ENCODE measurements at regions not wholly inside any gene's neighbourhood (a gene's known extent, or its start where the extent isn't known, plus 50 kb on each side); places are given as distances from the start of the nearest gene placed in this dataset.

GRCh38 chr6:6711832-6712448 is 123.4 kb downstream of the LY86 start:
- TF ChIP-seq CTCF (conservative IDR thresholded peaks at IDR 0.05; ENCODE audit: low read depth in 2 of 2) (no peak), EZH2phosphoT487 (IDR thresholded peaks at IDR 0.05; ENCODE audit: unreplicated experiment) (no peak), EZH2 (IDR thresholded peaks at IDR 0.05; ENCODE audit: low read depth, unreplicated experiment) (no peak), ZNF114 (CRISPR knock-in tag; IDR thresholded peaks at IDR 0.05) (no peak), ZNF331 (CRISPR knock-in tag; IDR thresholded peaks at IDR 0.05; ENCODE audit: low read depth) (no peak), POLR2AphosphoS5 (IDR thresholded peaks at IDR 0.05; ENCODE audit: low read depth) (no peak), CREB1 (CRISPR knock-in tag; IDR thresholded peaks at IDR 0.05; ENCODE audit: low read depth) (no peak), REST (IDR thresholded peaks at IDR 0.05; ENCODE audit: unreplicated experiment) (no peak), STAT1 (IDR thresholded peaks at IDR 0.05; ENCODE audit: unreplicated experiment) (no peak), ZNF462 (CRISPR knock-in tag; IDR thresholded peaks at IDR 0.05) (no peak)
